ENCODE measurements at regions not wholly inside any gene's neighbourhood (a gene's known extent, or its start where the extent isn't known, plus 50 kb on each side); places are given as distances from the start of the nearest gene placed in this dataset.
"Not testable (repeated sequence)": the region's sequence is repeated elsewhere in the genome, so short reads cannot be mapped to it uniquely, and the experiment has no call there.

DNA sequence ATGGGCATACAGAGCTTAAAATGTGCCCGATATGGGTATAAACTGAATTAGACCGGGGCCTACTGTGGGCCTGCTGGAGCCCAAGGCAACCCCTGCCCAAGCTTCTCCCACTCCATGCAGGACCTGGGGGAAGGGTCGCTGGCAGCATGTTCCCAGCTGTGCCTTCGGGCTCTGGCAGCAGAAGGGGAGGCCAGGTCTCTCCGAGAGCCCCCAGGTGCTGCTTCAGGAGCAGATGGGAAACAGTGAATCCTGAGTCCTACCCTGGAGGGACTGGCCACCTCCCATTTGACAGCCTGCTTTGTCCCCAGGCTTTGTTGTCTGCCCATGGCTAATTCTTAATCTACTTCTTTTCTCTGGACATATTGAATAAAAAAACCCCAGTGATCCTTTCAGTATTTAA lies 315.6 kb upstream of the B3GAT1 start:
- CTCF ChIA-PET = interaction anchor here (0.9 to 1.6 kb wide), 3 partner anchors 14 to 140 kb away, joined by 3 to 7 read pairs (median 5); no protein-coding TSS in a partner anchor

DNA sequence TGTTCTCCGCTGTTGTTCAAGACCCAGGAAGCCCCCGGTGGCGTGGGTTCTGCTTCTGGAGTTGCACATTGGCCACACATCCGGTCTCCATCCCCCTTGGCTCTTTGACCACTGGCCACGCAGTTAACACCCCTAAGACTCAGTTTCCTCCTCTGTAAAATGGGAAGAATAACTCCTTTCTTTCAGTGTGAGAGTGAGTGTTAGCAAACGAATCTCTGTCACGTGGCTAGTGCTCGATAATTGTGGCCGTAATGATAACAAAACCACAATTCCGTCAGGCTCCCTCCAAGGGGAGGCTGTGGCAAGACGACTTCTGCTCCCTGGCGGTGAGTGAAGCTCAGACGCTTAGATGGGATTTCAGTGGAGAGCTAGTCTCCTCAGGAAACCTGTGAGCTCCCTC lies 315.2 kb upstream of the B3GAT1 start:
- ChIA-PET POLR2A (no interaction called here), CTCF (interaction anchor here (0.9 to 1.6 kb wide), 6 partner anchors 12 to 371 kb away, joined by 3 to 7 read pairs (median 4); no protein-coding TSS in a partner anchor)
- TF ChIP-seq, protein P1, sequence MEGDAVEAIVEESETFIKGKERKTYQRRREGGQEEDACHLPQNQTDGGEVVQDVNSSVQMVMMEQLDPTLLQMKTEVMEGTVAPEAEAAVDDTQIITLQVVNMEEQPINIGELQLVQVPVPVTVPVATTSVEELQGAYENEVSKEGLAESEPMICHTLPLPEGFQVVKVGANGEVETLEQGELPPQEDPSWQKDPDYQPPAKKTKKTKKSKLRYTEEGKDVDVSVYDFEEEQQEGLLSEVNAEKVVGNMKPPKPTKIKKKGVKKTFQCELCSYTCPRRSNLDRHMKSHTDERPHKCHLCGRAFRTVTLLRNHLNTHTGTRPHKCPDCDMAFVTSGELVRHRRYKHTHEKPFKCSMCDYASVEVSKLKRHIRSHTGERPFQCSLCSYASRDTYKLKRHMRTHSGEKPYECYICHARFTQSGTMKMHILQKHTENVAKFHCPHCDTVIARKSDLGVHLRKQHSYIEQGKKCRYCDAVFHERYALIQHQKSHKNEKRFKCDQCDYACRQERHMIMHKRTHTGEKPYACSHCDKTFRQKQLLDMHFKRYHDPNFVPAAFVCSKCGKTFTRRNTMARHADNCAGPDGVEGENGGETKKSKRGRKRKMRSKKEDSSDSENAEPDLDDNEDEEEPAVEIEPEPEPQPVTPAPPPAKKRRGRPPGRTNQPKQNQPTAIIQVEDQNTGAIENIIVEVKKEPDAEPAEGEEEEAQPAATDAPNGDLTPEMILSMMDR (IDR thresholded peaks at IDR 0.05; ENCODE audit: control extremely low read depth, extremely low read depth, low read depth, missing control alignments) = no peak
- no peak for DNase-seq (ENCODE audit: extremely low spot score)

More for the DNA sequence above, 315.6 kb upstream of the B3GAT1 start:
- DNase-seq (ENCODE audit: extremely low spot score) = no peak
- POLR2A ChIA-PET = no interaction called here
- TF ChIP-seq, protein P1 (IDR thresholded peaks at IDR 0.05; ENCODE audit: control extremely low read depth, extremely low read depth, low read depth, missing control alignments) = no peak

- POLR2A ChIA-PET = no interaction called here
- CTCF ChIA-PET = interaction anchor here (1.0 to 1.6 kb wide), 6 partner anchors 11 to 370 kb away, joined by 3 to 7 read pairs (median 3); no protein-coding TSS in a partner anchor
- no peak for DNase-seq (ENCODE audit: extremely low spot score)
- TF ChIP-seq, protein P1 (IDR thresholded peaks at IDR 0.05; ENCODE audit: control extremely low read depth, extremely low read depth, low read depth, missing control alignments) = no peak
These were observed 313.9 kb upstream of the B3GAT1 start for GRCh38 chr11:134725716-134726639.

- ChIA-PET POLR2A (no interaction called here), CTCF (interaction anchor here (1.5 kb wide), 1 partner anchor 366 kb away, joined by 3 read pairs; no protein-coding TSS in a partner anchor)
- TF ChIP-seq, protein P1 (IDR thresholded peaks at IDR 0.05; ENCODE audit: control extremely low read depth, extremely low read depth, low read depth, missing control alignments) = no peak
- no peak for DNase-seq (ENCODE audit: extremely low spot score)
These were observed 313.2 kb upstream of the B3GAT1 start for GRCh38 chr11:134725211-134725610.

DNA sequence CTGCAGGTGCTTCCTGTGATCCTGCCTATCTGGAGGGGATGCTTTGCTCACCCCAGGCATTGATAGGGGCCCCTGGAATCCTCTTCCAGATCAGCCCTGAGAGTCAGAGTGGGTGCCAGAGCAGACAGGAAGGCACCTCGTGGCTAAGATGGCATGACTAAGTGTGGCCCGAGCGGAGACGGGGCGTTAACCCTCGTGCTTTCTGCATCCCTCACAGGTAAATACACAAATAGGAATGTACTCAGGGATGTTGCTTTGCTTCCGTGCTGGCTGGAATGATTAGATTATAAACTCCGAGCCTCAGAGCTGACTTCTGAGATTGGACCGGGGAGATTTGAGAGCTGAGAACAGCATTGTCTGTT lies 312.7 kb upstream of the B3GAT1 start:
- DNase-seq (ENCODE audit: extremely low spot score) = no peak
- TF ChIP-seq, protein P1 (IDR thresholded peaks at IDR 0.05; ENCODE audit: control extremely low read depth, extremely low read depth, low read depth, missing control alignments) = no peak
- POLR2A ChIA-PET = no interaction called here
- CTCF ChIA-PET = interaction anchor here (1.5 kb wide), 1 partner anchor 366 kb away, joined by 3 read pairs; no protein-coding TSS in a partner anchor

DNA sequence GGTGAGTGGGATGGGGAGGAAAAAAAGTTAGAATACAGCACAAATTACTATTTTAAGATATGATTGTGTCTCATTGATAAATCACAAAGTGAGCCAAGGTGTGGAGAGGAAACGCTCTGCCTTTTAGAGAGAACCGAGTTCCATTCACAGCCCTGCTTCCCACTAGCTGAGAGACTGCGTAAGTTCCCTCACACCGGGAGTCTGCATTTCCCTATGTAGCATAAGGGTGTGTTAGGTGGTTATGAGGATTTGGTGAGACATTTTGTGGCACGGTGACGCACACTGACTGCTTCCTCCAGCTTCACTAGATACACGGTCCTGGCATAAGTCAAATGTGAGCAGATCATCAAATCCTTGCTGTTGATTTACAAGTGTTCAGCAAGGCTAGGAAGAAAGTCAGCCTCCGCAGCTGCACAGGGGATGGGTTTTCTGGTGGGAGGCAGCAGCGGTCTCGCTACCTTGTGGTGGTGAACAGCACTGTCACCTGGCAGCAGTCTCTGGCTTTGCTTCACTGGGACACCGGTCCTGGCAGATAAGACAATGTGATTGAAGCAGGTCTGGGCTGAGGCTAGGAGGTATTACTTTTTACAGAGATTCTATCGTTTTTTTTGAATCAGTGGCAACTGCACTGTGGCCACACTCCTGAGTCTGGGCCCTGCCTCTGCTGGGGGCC lies 312.2 kb upstream of the B3GAT1 start:
- POLR2A ChIA-PET = no interaction called here
- CTCF ChIA-PET = interaction anchor here (1.5 kb wide), 1 partner anchor 365 kb away, joined by 3 read pairs; no protein-coding TSS in a partner anchor
- DNase-seq (ENCODE audit: extremely low spot score) = no peak
- TF ChIP-seq, protein P1 (IDR thresholded peaks at IDR 0.05; ENCODE audit: control extremely low read depth, extremely low read depth, low read depth, missing control alignments) = no peak

- POLR2A ChIA-PET; CTCF ChIA-PET; DNase-seq (ENCODE audit: extremely low spot score): not testable (repeated sequence)
These were observed 308.6 kb upstream of the B3GAT1 start for GRCh38 chr11:134720691-134721070.

GRCh38 chr11:134719940-134720690 lies 308.1 kb upstream of the B3GAT1 start:
- CTCF ChIA-PET; POLR2A ChIA-PET; DNase-seq (ENCODE audit: extremely low spot score): not testable (repeated sequence)

Measured in GM10248 (cell line).